ENCODE measurements at regions not wholly inside any gene's neighbourhood (a gene's known extent, or its start where the extent isn't known, plus 50 kb on each side); places are given as distances from the start of the nearest gene placed in this dataset.

DNA sequence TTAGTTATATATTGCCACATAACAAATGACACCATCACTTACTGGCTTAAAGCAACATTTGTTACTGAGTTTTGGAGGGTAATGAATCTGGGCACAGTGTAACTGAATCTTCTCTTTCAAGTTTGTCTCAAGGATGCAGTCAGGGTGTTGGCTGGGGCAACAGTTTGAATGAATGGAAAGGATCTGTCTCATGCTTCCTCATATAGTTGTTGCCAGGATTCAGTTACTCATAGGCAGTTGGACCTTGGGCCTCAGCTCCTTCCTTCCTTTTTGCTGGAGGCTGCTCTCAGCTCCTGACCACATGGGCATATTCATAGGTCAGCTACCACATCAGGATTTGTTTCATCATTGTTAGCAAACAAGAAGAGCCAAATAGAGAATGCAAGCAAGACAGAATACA is 466.1 kb upstream of the MC4R start:
- no peaks in the 10 kb centered on the region for H3K27me3 ChIP-seq (ENCODE audit: control insufficient read depth, insufficient read depth, low read length)
- Mint-ChIP-seq H3K4me3 (no peak overlapping the region), H3K4me1 (no peaks in the 10 kb centered on the region), H3K27me3 (ENCODE audit: low read depth in 2 of 2) (no peaks in the 10 kb centered on the region), H3K27ac (no peak overlapping the region), H3K9me3 (peaks cover 18 to 22% of the 10 kb centered on the region in 2 donors), H3K36me3 (peaks cover 22% of the 10 kb centered on the region)
- H3K4me3 ChIP-seq (ENCODE audit: low read length) = no peak overlapping the region
- TF ChIP-seq, protein P1, sequence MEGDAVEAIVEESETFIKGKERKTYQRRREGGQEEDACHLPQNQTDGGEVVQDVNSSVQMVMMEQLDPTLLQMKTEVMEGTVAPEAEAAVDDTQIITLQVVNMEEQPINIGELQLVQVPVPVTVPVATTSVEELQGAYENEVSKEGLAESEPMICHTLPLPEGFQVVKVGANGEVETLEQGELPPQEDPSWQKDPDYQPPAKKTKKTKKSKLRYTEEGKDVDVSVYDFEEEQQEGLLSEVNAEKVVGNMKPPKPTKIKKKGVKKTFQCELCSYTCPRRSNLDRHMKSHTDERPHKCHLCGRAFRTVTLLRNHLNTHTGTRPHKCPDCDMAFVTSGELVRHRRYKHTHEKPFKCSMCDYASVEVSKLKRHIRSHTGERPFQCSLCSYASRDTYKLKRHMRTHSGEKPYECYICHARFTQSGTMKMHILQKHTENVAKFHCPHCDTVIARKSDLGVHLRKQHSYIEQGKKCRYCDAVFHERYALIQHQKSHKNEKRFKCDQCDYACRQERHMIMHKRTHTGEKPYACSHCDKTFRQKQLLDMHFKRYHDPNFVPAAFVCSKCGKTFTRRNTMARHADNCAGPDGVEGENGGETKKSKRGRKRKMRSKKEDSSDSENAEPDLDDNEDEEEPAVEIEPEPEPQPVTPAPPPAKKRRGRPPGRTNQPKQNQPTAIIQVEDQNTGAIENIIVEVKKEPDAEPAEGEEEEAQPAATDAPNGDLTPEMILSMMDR (IDR thresholded peaks at IDR 0.05) = no peak
- H3K4me1 ChIP-seq (ENCODE audit: control insufficient read depth, insufficient read depth, low read length) = no peaks in the 10 kb centered on the region
- H3K36me3 ChIP-seq (ENCODE audit: control insufficient read depth, insufficient read depth, low read length) = no peaks in the 10 kb centered on the region
- DNase-seq (no peak), ATAC-seq (no peak)
- intact Hi-C loops (cut with micrococcal nuclease) = no loop called here
- no peaks in the 10 kb centered on the region for H3K9me3 ChIP-seq (ENCODE audit: control insufficient read depth, insufficient read depth, low read length)
- no peak overlapping the region for H3K27ac ChIP-seq (ENCODE audit: low read length)

DNA sequence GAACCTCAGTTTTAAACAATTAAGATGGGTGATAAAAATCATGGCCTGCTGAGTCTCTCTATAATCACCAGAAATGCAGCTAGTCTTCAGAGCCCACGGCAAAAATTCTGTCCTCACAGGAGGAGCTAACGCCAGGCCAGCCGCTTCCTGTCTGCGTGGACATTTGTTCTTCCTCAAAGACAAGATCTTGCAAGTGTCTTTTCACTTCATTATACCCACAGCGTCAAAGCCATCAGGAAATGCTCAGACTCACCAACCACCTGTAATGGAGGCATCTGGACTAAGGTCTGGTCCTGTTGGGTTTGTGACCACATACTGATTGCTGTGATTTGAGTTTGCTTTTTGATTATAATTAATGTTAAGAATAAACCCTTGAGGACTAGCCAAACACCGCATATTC is 473.8 kb upstream of the MC4R start:
- Mint-ChIP-seq H3K4me1 (no peaks in the 10 kb centered on the region), H3K27me3 (ENCODE audit: low read depth in 2 of 2) (no peaks in the 10 kb centered on the region), H3K27ac (no peak overlapping the region), H3K36me3 (peaks cover 11% of the 10 kb centered on the region), H3K9me3 (peaks cover 18 to 20% of the 10 kb centered on the region in 2 donors), H3K4me3 (no peak overlapping the region)
- intact Hi-C loops (cut with micrococcal nuclease) = no loop called here
- Histone ChIP-seq H3K36me3 (ENCODE audit: control insufficient read depth, insufficient read depth, low read length) (no peaks in the 10 kb centered on the region), H3K4me3 (ENCODE audit: low read length) (no peak overlapping the region), H3K9me3 (ENCODE audit: control insufficient read depth, insufficient read depth, low read length) (peaks cover 4% of the 10 kb centered on the region), H3K27ac (ENCODE audit: low read length) (no peak overlapping the region), H3K27me3 (ENCODE audit: control insufficient read depth, insufficient read depth, low read length) (no peaks in the 10 kb centered on the region), H3K4me1 (ENCODE audit: control insufficient read depth, insufficient read depth, low read length) (no peaks in the 10 kb centered on the region)
- WGBS (ENCODE audit: insufficient coverage) = 73% methylated on average over 5 of the region's 6 CpGs
- TF ChIP-seq, protein P1 (IDR thresholded peaks at IDR 0.05) = no peak
- ATAC-seq (no peak), DNase-seq (no peak)

DNA sequence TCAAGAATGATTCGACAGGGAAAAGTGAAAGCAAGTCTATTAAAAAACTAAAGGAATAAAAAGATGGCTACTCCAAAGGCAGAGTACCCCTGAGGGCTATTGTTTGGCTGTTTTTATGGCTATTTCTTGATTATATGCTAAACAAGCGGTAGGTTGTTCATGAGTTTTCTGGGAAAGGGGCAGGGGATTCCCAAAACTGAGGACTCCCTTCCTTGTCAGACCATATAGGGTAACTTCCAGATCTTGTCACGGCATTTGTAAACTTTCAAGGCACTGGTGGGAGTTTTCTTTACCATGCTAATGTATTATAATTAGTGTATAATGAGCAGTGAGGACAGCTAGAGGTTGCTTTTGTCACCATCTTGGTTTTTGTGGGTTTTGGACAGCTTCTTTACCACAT is 474.9 kb upstream of the MC4R start:
- intact Hi-C loops (cut with micrococcal nuclease) = no loop called here
- H3K4me3 Mint-ChIP-seq = no peak overlapping the region
- no peaks in the 10 kb centered on the region for H3K4me1 Mint-ChIP-seq
- no peak overlapping the region for H3K4me3 ChIP-seq (ENCODE audit: low read length)
- no peak overlapping the region for H3K27ac Mint-ChIP-seq
- H3K4me1 ChIP-seq (ENCODE audit: control insufficient read depth, insufficient read depth, low read length) = no peaks in the 10 kb centered on the region
- ATAC-seq (no peak), DNase-seq (no peak)
- H3K27ac ChIP-seq (ENCODE audit: low read length) = no peak overlapping the region
- TF ChIP-seq, protein P1 (IDR thresholded peaks at IDR 0.05) = no peak
- WGBS (ENCODE audit: insufficient coverage) = 61% methylated on average over 3 of the region's 3 CpGs
- peaks cover 4% of the 10 kb centered on the region for H3K9me3 ChIP-seq (ENCODE audit: control insufficient read depth, insufficient read depth, low read length)
- no peaks in the 10 kb centered on the region for H3K27me3 Mint-ChIP-seq (ENCODE audit: low read depth in 2 of 2)
- H3K9me3 Mint-ChIP-seq = peaks cover 14 to 20% of the 10 kb centered on the region in 2 donors
- no peaks in the 10 kb centered on the region for H3K36me3 ChIP-seq (ENCODE audit: control insufficient read depth, insufficient read depth, low read length)
- no peaks in the 10 kb centered on the region for H3K36me3 Mint-ChIP-seq
- no peaks in the 10 kb centered on the region for H3K27me3 ChIP-seq (ENCODE audit: control insufficient read depth, insufficient read depth, low read length)

DNA sequence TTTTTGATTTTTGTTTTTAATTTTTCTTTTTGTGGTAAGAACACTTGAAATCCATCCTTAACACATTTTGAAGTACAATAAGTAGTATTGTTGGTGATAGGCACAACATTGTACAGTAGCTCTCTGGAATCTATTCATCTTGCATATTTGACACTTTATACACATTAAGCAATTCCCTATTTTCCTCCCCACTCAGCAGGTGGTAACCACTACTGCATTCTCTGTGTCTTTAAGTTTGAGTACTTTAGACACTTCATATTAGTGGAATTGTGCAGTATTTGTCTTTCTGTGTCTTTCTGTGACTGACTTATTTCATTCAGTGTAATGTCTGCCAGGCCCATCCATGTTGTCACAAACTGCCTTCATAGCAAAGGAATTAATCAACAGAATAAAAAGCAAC is 471.7 kb upstream of the CDH20 start:
- H3K36me3 ChIP-seq (ENCODE audit: control insufficient read depth, insufficient read depth, low read length) = no peaks in the 10 kb centered on the region
- TF ChIP-seq, protein P1 (IDR thresholded peaks at IDR 0.05) = no peak
- no peak overlapping the region for H3K27ac Mint-ChIP-seq
- intact Hi-C loops (cut with micrococcal nuclease) = no loop called here
- DNase-seq (no peak), ATAC-seq (no peak)
- no peaks in the 10 kb centered on the region for H3K27me3 Mint-ChIP-seq (ENCODE audit: low read depth in 2 of 2)
- H3K27ac ChIP-seq (ENCODE audit: low read length) = no peak overlapping the region
- no peaks in the 10 kb centered on the region for H3K4me1 Mint-ChIP-seq
- H3K4me1 ChIP-seq (ENCODE audit: control insufficient read depth, insufficient read depth, low read length) = no peaks in the 10 kb centered on the region
- H3K9me3 ChIP-seq (ENCODE audit: control insufficient read depth, insufficient read depth, low read length) = no peaks in the 10 kb centered on the region
- no peak overlapping the region for H3K4me3 ChIP-seq (ENCODE audit: low read length)
- H3K36me3 Mint-ChIP-seq = no peaks in the 10 kb centered on the region
- H3K4me3 Mint-ChIP-seq = no peak overlapping the region
- H3K27me3 ChIP-seq (ENCODE audit: control insufficient read depth, insufficient read depth, low read length) = no peaks in the 10 kb centered on the region
- peaks cover 9 to 21% of the 10 kb centered on the region in 2 donors for H3K9me3 Mint-ChIP-seq
